K562 (cell line): ENCODE measurements at regions not wholly inside any gene's neighbourhood (a gene's known extent, or its start where the extent isn't known, plus 50 kb on each side); places are given as distances from the start of the nearest gene placed in this dataset.

Source experiments
- ATAC-seq: fragments of 200-7000 bp; cut with Tn5 transposase; 3 replicates; pipeline ENCODE4 v1.9.1; 2020; ENCODE audit warnings: moderate library complexity
- BruUV-seq: library from RNA; stranded (reverse); fragments of 400-500 nt; replicated peaks from 2 replicates; lab custom pipeline; 2021; lab: Mats Ljungman, UMichigan
- CTCF ChIA-PET: fragments of 300-600 bp; formaldehyde crosslinking; extraction: SDS; loops from one replicate; lab custom pipeline; 2021; ENCODE audit warnings: low intra/inter-chr PET ratio; lab: Yijun Ruan, JAX
- POLR2A ChIA-PET: fragments of 300-600, 350-650 bp; sonication (Branson Sonifier 250); formaldehyde crosslinking; extraction: SDS; loops from one replicate; lab custom pipeline; 2021; ENCODE audit warnings: antibody characterized with exemption, inconsistent platforms; lab: Yijun Ruan, JAX
- DNase-seq, 4 experiments: peaks; one replicate each; pipeline versions ENCODE4 v3.0.0 to v3.0.0-alpha.2; 2011 to 2018; ENCODE audit warnings: low spot score in 3 of 4, mixed read lengths in 3 of 4; ENCODE audit errors: extremely low read depth in 1 of 4
- FAIRE-seq: peaks from 2 replicates; lab custom pipeline; 2011; peaks lifted over from hg19 to GRCh38; lab: Jason Lieb, UNC
- H2AFZ ChIP-seq: 2 replicates; pipeline ENCODE4 v1.6.0; 2011; ENCODE audit warnings: low read depth, low read length, control low read depth, inconsistent platforms
- H3K27ac ChIP-seq: fragments of 200-600 bp; 3 replicates; pipeline ENCODE4 v1.8.0; 2011; ENCODE audit warnings: low read depth, mild to moderate bottlenecking, control low read depth, inconsistent platforms, low read length, moderate library complexity, mixed read lengths; ENCODE audit errors: extremely low read depth
- H3K27me3 ChIP-seq, 2 experiments: fragments of 300-600 bp in 1 of 2; 2 replicates in 1 of 2; 3 replicates in 1 of 2; pipeline versions ENCODE4 v1.6.0 to v1.8.0; 2011; ENCODE audit warnings: inconsistent platforms in 2 of 2, low read length in 2 of 2, mild to moderate bottlenecking in 1 of 2, mixed read lengths in 1 of 2, moderate library complexity in 1 of 2; ENCODE audit not compliant: control insufficient read depth in 2 of 2, insufficient read depth in 2 of 2
- H3K36me3 ChIP-seq: fragments of 300-600 bp; 3 replicates; pipeline ENCODE4 v1.8.0; 2011; ENCODE audit warnings: mild to moderate bottlenecking, low read length, inconsistent platforms; ENCODE audit not compliant: control insufficient read depth, insufficient read depth
- H3K4me1 ChIP-seq, 2 experiments: fragments of 200-600 bp in 1 of 2; replicated peaks in 1 of 2; 2 replicates in 1 of 2; 3 replicates in 1 of 2; pipeline versions ENCODE4 v1.5.1 to v1.8.0; 2011; ENCODE audit warnings: inconsistent platforms in 2 of 2, low read length in 2 of 2, mild to moderate bottlenecking in 1 of 2, mixed read lengths in 1 of 2, moderate library complexity in 1 of 2; ENCODE audit not compliant: control insufficient read depth in 2 of 2, insufficient read depth in 2 of 2
- H3K4me2 ChIP-seq: 2 replicates; pipeline ENCODE4 v1.6.1; 2011; ENCODE audit warnings: low read length, control low read depth, inconsistent platforms, mixed read lengths; ENCODE audit not compliant: insufficient read depth
- H3K4me3 ChIP-seq: fragments of 200-600 bp; sonication (generic), shearing (Covaris generic); 2 replicates; pipeline ENCODE4 v1.5.1; 2016; ENCODE audit warnings: control low read depth, inconsistent platforms
- H3K79me2 ChIP-seq: fragments of 200-600 bp; 3 replicates; pipeline ENCODE4 v1.8.0; 2011; ENCODE audit warnings: low read length, inconsistent platforms; ENCODE audit not compliant: control insufficient read depth, insufficient read depth
- H3K9ac ChIP-seq, 2 experiments: 2 replicates each; pipeline versions ENCODE4 v1.6.0 to v1.6.1; 2011; ENCODE audit warnings: low read depth in 2 of 2, low read length in 2 of 2, control low read depth in 1 of 2, inconsistent platforms in 1 of 2, mild to moderate bottlenecking in 1 of 2, mixed read lengths in 1 of 2; ENCODE audit not compliant: insufficient read depth in 1 of 2
- H3K9me1 ChIP-seq: one replicate; pipeline ENCODE4 v1.6.0; 2011; ENCODE audit warnings: inconsistent platforms, mild to moderate bottlenecking, low read length, moderate library complexity; ENCODE audit not compliant: control insufficient read depth, insufficient read depth
- H3K9me3 ChIP-seq: replicated peaks from 2 replicates; pipeline ENCODE4 v1.5.1; 2011; ENCODE audit warnings: low read depth, low read length, inconsistent platforms; ENCODE audit not compliant: control insufficient read depth, insufficient read depth
- H4K20me1 ChIP-seq: replicated peaks from 2 replicates; pipeline ENCODE4 v1.6.1; 2011; ENCODE audit warnings: low read length, inconsistent platforms, mixed read lengths; ENCODE audit not compliant: control insufficient read depth, insufficient read depth
- HMGXB4 ChIP-seq: sonication (generic); formaldehyde crosslinking; IDR thresholded peaks from 2 replicates; pipeline ENCODE4 v1.8.1; 2023; ENCODE audit warnings: mild to moderate bottlenecking, missing genetic modification reagents
- MTA1 ChIP-seq: fragments of 450-650 bp; IDR thresholded peaks from 2 replicates; pipeline ENCODE4 v1.6.1; 2017; ENCODE audit warnings: borderline replicate concordance
- RHOXF2B ChIP-seq: fragments of 250-450 bp; sonication (Bioruptor Pico); conservative IDR thresholded peaks from 2 replicates; pipeline ENCODE4 v1.5.1; 2021
- SAFB2 ChIP-seq: fragments of 200-400 bp; formaldehyde crosslinking; IDR thresholded peaks from 2 replicates; pipeline ENCODE4 v1.6.1; 2018; ENCODE audit warnings: borderline replicate concordance, low read length, low read depth, moderate library complexity; ENCODE audit not compliant: severe bottlenecking
- ZBTB5 ChIP-seq: fragments of 450-650 bp; IDR thresholded peaks from 2 replicates; pipeline ENCODE4 v1.6.1; 2017; ENCODE audit warnings: antibody characterized with exemption
- ZNF217 ChIP-seq: sonication (generic); formaldehyde crosslinking; IDR thresholded peaks from 2 replicates; pipeline ENCODE4 v1.8.0; 2022; ENCODE audit warnings: mild to moderate bottlenecking, missing genetic modification reagents
- ZNF274 ChIP-seq: IDR thresholded peaks from 2 replicates; pipeline ENCODE4 v1.6.1; 2011; ENCODE audit warnings: low read depth, mild to moderate bottlenecking, low read length, moderate library complexity, borderline replicate concordance
- ZNF696 ChIP-seq: fragments of 250-450 bp; sonication (Bioruptor Pico); conservative IDR thresholded peaks from 2 replicates; pipeline ENCODE4 v1.4.0; 2020; ENCODE audit warnings: mild to moderate bottlenecking, moderate library complexity
- WGBS: fragments of 100-300 bp; shearing (Covaris generic); methylation state at CpG from one replicate; pipeline ENCODE4 v1.1.6; 2016; ENCODE audit warnings: low coverage, mixed read lengths; ENCODE audit not compliant: insufficient coverage; ENCODE audit errors: missing lambda C conversion rate; 5-methylcytosine and 5-hydroxymethylcytosine counted together
- in situ Hi-C: fragments of 300-500 bp; cut with MboI; formaldehyde crosslinking; loops from 4 replicates; pipeline ENCODE4 v1.15.0; 2018; ENCODE audit warnings: inconsistent platforms, mixed read lengths
- intact Hi-C: fragments of 100-400 bp; cut with micrococcal nuclease; formaldehyde crosslinking; loops from 2 replicates; pipeline ENCODE4 v1.14.2; 2022
- TF ChIP-seq, protein P1 (sequence below): sonication (generic); formaldehyde crosslinking; IDR thresholded peaks from 2 replicates; pipeline ENCODE4 v1.8.0; 2023; ENCODE audit warnings: missing genetic modification reagents, mild to moderate bottlenecking, borderline replicate concordance

GRCh38 chr13:61128850-61129645 is 286.6 kb downstream of the PCDH20 start (continued):
- TF ChIP-seq ZNF696 (CRISPR knock-in tag), result no peak

DNA sequence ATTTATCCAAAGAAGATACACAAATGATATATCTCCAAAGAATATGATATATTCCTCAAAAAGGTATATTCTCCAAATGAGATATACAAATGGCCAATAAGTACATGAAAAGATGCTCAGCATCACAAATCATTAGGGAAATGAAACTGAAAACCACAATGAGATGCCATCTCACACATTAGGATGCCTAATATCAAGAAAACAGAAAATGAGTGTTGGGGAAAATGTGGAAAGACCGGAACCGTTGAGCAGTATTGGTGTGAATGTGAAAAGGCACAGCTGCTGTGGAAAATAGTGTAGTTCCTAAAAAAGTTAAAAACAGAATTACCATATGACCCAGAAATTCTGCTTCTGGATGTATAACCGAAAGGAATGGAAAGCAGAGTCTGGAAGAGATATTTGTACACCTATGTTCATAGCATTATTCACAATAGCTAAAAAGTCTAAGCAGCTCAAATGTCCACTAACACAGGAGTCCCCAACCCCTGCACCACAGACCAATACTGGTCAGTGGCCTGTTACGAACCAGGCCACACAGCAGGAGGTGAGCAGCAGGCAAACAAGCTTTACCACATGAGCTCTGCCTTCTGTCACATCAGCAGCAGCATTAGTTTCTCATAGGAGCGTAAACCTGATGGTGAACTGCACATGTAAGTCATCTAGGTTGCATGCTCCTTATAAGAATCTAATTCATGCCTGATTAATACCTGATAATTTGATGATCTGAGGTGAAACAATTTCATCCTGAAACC is 291.9 kb downstream of the PCDH20 start:
- POLR2A ChIA-PET, result no interaction called here
- Histone ChIP-seq H3K4me3 (no peak overlapping the region), H3K27me3 (no peaks in the 10 kb centered on the region), H4K20me1 (no peaks in the 10 kb centered on the region), H3K4me1 (no peaks in the 10 kb centered on the region), H3K9me1 (no peaks in the 10 kb centered on the region), H3K27ac (no peak overlapping the region), H2AFZ (no peak overlapping the region), H3K4me2 (no peak overlapping the region), H3K9ac (no peak overlapping the region), H3K79me2 (no peaks in the 10 kb centered on the region), H3K9me3 (no peaks in the 10 kb centered on the region), H3K36me3 (no peaks in the 10 kb centered on the region)
- intact Hi-C loops (no loop called here), in situ Hi-C loops (no loop called here)
- FAIRE-seq (no peak), ATAC-seq (no peak), DNase-seq (no peak)
- BruUV-seq, result no TSS peak
- WGBS, result 0% methylated on average over 5 of the region's 5 CpGs
- CTCF ChIA-PET, result interaction anchor here (0.6 kb wide), 1 partner anchor 28 kb away, joined by 3 read pairs; no protein-coding TSS in a partner anchor
- TF ChIP-seq, protein P1, sequence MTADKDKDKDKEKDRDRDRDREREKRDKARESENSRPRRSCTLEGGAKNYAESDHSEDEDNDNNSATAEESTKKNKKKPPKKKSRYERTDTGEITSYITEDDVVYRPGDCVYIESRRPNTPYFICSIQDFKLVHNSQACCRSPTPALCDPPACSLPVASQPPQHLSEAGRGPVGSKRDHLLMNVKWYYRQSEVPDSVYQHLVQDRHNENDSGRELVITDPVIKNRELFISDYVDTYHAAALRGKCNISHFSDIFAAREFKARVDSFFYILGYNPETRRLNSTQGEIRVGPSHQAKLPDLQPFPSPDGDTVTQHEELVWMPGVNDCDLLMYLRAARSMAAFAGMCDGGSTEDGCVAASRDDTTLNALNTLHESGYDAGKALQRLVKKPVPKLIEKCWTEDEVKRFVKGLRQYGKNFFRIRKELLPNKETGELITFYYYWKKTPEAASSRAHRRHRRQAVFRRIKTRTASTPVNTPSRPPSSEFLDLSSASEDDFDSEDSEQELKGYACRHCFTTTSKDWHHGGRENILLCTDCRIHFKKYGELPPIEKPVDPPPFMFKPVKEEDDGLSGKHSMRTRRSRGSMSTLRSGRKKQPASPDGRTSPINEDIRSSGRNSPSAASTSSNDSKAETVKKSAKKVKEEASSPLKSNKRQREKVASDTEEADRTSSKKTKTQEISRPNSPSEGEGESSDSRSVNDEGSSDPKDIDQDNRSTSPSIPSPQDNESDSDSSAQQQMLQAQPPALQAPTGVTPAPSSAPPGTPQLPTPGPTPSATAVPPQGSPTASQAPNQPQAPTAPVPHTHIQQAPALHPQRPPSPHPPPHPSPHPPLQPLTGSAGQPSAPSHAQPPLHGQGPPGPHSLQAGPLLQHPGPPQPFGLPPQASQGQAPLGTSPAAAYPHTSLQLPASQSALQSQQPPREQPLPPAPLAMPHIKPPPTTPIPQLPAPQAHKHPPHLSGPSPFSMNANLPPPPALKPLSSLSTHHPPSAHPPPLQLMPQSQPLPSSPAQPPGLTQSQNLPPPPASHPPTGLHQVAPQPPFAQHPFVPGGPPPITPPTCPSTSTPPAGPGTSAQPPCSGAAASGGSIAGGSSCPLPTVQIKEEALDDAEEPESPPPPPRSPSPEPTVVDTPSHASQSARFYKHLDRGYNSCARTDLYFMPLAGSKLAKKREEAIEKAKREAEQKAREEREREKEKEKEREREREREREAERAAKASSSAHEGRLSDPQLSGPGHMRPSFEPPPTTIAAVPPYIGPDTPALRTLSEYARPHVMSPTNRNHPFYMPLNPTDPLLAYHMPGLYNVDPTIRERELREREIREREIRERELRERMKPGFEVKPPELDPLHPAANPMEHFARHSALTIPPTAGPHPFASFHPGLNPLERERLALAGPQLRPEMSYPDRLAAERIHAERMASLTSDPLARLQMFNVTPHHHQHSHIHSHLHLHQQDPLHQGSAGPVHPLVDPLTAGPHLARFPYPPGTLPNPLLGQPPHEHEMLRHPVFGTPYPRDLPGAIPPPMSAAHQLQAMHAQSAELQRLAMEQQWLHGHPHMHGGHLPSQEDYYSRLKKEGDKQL (CRISPR knock-in tag), result no peak
- no peak for TF ChIP-seq MTA1
- no peak for TF ChIP-seq HMGXB4 (CRISPR knock-in tag)
- no peak for TF ChIP-seq SAFB2
- no peak for TF ChIP-seq ZNF217 (CRISPR knock-in tag)
- no peak for TF ChIP-seq ZNF274
- no peak for TF ChIP-seq RHOXF2B (CRISPR knock-in tag)
- TF ChIP-seq ZBTB5, result no peak
